Left lung (tissue), 4 donors: ENCODE measurements at regions not wholly inside any gene's neighbourhood (a gene's known extent, or its start where the extent isn't known, plus 50 kb on each side); places are given as distances from the start of the nearest gene placed in this dataset.
A peak's percentile ranks its signal among the peaks of the same experiment; 100 is the strongest.

Experiments
- ATAC-seq: fragments of 200-7000 bp; cut with Tn5 transposase; one replicate; pipeline ENCODE4 v1.9.1; 2020; ENCODE audit warnings: moderate library complexity
- DNase-seq, 4 donors: peaks; one replicate each; pipeline ENCODE4 v3.0.0-alpha.2; 2013 to 2020
- H3K27ac ChIP-seq, 2 donors: fragments of 200-600 bp; sonication (generic) in 1 of 2; one replicate each; pipeline versions ENCODE4 v1.5.0 to v1.8.0; 2020 to 2021
- H3K27me3 ChIP-seq, 2 donors: fragments of 200-600 bp; sonication (generic) in 1 of 2; one replicate each; pipeline versions ENCODE4 v1.5.0 to v1.8.0; 2020 to 2021
- H3K36me3 ChIP-seq, 2 donors: fragments of 200-600 bp; sonication (generic) in 1 of 2; one replicate each; pipeline versions ENCODE4 v1.5.0 to v1.8.0; 2020 to 2021
- H3K4me1 ChIP-seq, 2 donors: fragments of 200-600 bp; one replicate each; pipeline ENCODE4 v1.8.0; 2021
- H3K4me3 ChIP-seq, 2 donors: fragments of 200-600 bp; sonication (generic) in 1 of 2; one replicate each; pipeline versions ENCODE4 v1.5.0 to v1.8.0; 2020 to 2021; ENCODE audit warnings: mild to moderate bottlenecking in 1 of 2
- H3K9me3 ChIP-seq, 2 donors: fragments of 200-600 bp; sonication (generic) in 1 of 2; one replicate each; pipeline versions ENCODE4 v1.5.0 to v1.8.0; 2020 to 2021
- intact Hi-C, 2 donors: fragments of 100-400 bp; cut with DNase I; formaldehyde crosslinking; loops; one replicate each; pipeline versions ENCODE4 v1.11.2 to v1.14.2; 2022
- TF ChIP-seq, protein P1 (sequence below), 2 donors: fragments of 200-600 bp; sonication (generic) in 1 of 2; IDR thresholded peaks; one replicate each; pipeline versions ENCODE4 v1.5.0 to v1.8.0; 2021; ENCODE audit warnings: antibody characterized with exemption in 2 of 2
- donor health status: DM: no; HTN: yes; CAD: no.
- donor health status: DM: no; HTN: no; CAD: no.

DNA sequence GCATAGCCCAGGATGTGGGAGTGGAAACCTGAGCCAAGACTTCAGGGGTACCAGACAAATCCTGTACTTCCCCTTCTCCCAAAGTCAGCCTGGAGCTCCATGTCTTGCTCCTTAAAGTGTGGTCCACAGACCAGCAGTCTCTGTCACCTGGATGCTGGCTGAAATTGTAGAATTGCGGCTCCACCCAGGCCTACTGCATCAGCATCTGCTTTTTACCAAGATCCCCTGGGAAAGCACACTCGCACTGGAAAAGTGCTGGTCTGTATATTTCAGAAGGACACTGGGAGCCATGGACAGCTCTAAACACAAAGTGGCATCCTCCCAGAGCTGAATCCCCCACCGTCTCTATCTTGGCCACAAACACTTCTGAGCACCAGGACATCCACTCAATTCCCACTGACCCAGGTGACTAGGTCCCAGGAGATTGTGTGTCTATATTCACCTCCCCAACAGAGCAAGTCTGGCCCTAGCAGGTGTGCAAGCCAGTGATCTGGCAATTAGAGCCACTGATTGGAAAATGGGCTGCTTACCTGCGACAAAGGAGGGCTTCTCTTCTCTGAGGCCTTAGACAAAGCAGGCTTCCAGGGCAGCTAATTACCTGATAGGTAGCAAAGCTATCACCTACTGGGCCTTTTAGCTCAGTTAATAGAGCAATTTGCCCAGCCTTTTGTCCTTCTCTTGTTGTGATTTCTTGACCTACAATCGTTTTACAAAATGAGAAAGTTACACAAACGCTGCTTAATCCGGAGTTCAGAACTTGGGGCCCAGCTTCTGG is 443.3 kb downstream of the MN1 start:
- peaks cover 0 to 15% of the 10 kb centered on the region in 2 donors for H3K9me3 ChIP-seq
- peaks cover 0 to under 1% of the 10 kb centered on the region in 2 donors for H3K27me3 ChIP-seq
- no peaks in the 10 kb centered on the region for H3K36me3 ChIP-seq
- ATAC-seq = no peak
- H3K4me3 ChIP-seq = no peak overlapping the region
- no peak for DNase-seq
- intact Hi-C loops = no loop called here
- H3K4me1 ChIP-seq = no peaks in the 10 kb centered on the region
- H3K27ac ChIP-seq = no peak overlapping the region
- TF ChIP-seq, protein P1, sequence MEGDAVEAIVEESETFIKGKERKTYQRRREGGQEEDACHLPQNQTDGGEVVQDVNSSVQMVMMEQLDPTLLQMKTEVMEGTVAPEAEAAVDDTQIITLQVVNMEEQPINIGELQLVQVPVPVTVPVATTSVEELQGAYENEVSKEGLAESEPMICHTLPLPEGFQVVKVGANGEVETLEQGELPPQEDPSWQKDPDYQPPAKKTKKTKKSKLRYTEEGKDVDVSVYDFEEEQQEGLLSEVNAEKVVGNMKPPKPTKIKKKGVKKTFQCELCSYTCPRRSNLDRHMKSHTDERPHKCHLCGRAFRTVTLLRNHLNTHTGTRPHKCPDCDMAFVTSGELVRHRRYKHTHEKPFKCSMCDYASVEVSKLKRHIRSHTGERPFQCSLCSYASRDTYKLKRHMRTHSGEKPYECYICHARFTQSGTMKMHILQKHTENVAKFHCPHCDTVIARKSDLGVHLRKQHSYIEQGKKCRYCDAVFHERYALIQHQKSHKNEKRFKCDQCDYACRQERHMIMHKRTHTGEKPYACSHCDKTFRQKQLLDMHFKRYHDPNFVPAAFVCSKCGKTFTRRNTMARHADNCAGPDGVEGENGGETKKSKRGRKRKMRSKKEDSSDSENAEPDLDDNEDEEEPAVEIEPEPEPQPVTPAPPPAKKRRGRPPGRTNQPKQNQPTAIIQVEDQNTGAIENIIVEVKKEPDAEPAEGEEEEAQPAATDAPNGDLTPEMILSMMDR (IDR thresholded peaks at IDR 0.05) = no peak

GRCh38 chr22:27370269-27370668 is 431.3 kb downstream of the MN1 start:
- TF ChIP-seq, protein P1 (IDR thresholded peaks at IDR 0.05) = no peak
- ATAC-seq (no peak), DNase-seq (peak in 1 of 4 donors; percentile 29)
- intact Hi-C loops = no loop called here
- Histone ChIP-seq H3K9me3 (peaks cover 0 to 3% of the 10 kb centered on the region in 2 donors), H3K27ac (no peak overlapping the region), H3K27me3 (peaks cover 0 to 6% of the 10 kb centered on the region in 2 donors), H3K36me3 (no peaks in the 10 kb centered on the region), H3K4me3 (no peak overlapping the region), H3K4me1 (no peaks in the 10 kb centered on the region)

- ATAC-seq (no peak), DNase-seq (no peak)
- H3K4me3 ChIP-seq = no peak overlapping the region
- TF ChIP-seq, protein P1 (IDR thresholded peaks at IDR 0.05) = no peak
- no peak overlapping the region for H3K27ac ChIP-seq
- H3K9me3 ChIP-seq = peaks cover 0 to 3% of the 10 kb centered on the region in 2 donors
- peaks cover 0 to 6% of the 10 kb centered on the region in 2 donors for H3K27me3 ChIP-seq
- no peaks in the 10 kb centered on the region for H3K4me1 ChIP-seq
- intact Hi-C loops = no loop called here
- no peaks in the 10 kb centered on the region for H3K36me3 ChIP-seq
Measured at GRCh38 chr22:27370987-27371386, 430.6 kb downstream of the MN1 start.

- no peak overlapping the region for H3K27ac ChIP-seq
- H3K27me3 ChIP-seq = no peaks in the 10 kb centered on the region
- intact Hi-C loops = no loop called here
- no peak overlapping the region for H3K4me3 ChIP-seq
- TF ChIP-seq, protein P1 (IDR thresholded peaks at IDR 0.05) = no peak
- no peak for ATAC-seq
- peaks cover 0 to 3% of the 10 kb centered on the region in 2 donors for H3K9me3 ChIP-seq
- DNase-seq = no peak
- H3K4me1 ChIP-seq = no peaks in the 10 kb centered on the region
- H3K36me3 ChIP-seq = no peaks in the 10 kb centered on the region
Measured at GRCh38 chr22:27372364-27372763, 429.2 kb downstream of the MN1 start.

DNA sequence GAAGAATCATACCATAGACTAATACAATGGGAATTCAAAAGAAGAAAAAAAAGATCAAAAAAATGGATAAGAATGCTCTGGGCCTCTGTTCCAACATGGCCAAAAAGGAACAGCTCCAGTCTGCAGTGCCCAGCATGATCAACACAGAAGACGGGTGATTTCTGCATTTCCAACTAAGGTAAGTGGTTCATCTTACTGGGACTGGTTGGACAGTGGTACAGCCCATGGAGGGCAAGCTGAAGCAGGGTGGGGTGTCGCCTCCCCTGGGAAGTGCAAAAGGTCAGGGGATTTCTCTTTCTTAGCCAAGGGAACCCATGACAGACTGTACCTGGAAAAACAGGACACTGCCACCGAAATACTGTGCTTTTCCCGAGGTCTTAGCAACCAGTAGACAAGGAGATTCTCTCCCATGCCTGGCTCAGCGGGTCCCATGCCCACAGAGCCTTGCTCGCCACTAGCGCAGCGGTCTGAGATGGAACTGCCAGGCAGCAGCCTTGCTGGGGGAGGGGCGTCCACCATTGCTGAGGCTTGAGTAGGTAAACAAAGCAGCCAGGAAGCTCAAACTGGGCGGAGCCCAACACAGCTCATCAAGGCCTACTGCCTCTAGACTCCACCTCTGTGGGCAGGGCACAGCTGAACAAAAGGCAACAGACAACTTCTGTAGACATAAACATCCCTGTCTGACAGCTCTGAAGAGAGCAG is 428.4 kb downstream of the MN1 start:
- DNase-seq = peak in 1 of 4 donors; percentile 55
- TF ChIP-seq, protein P1 (IDR thresholded peaks at IDR 0.05) = peak in 1 of 2 donors; percentile 14
- no peak overlapping the region for H3K27ac ChIP-seq
- ATAC-seq = no peak
- peaks cover 0 to 3% of the 10 kb centered on the region in 2 donors for H3K9me3 ChIP-seq
- no peak overlapping the region for H3K4me3 ChIP-seq
- no peaks in the 10 kb centered on the region for H3K27me3 ChIP-seq
- intact Hi-C loops = no loop called here
- H3K4me1 ChIP-seq = peaks cover 0 to 2% of the 10 kb centered on the region in 2 donors
- no peaks in the 10 kb centered on the region for H3K36me3 ChIP-seq
